Mesodermal cell (in vitro differentiated cells): ENCODE measurements at regions not wholly inside any gene's neighbourhood (a gene's known extent, or its start where the extent isn't known, plus 50 kb on each side); places are given as distances from the start of the nearest gene placed in this dataset.

Source experiments
- H3K27ac ChIP-seq: 2 replicates; pipeline ENCODE4 v1.7.0; 2013; ENCODE audit warnings: mild to moderate bottlenecking, low read depth, low read length, moderate library complexity; ENCODE audit not compliant: severe bottlenecking
- H3K36me3 ChIP-seq: 2 replicates; pipeline ENCODE4 v1.7.1; 2013; ENCODE audit warnings: mild to moderate bottlenecking, low read length, moderate library complexity; ENCODE audit not compliant: control insufficient read depth, insufficient read depth
- H3K4me1 ChIP-seq: one replicate; pipeline ENCODE4 v1.7.1; 2013; ENCODE audit warnings: mild to moderate bottlenecking, low read length; ENCODE audit not compliant: insufficient read depth, control insufficient read depth, poor library complexity, severe bottlenecking
- H3K4me3 ChIP-seq: 2 replicates; pipeline ENCODE4 v1.7.0; 2013; ENCODE audit warnings: low read length, control low read depth, mild to moderate bottlenecking; ENCODE audit not compliant: insufficient read depth, poor library complexity, severe bottlenecking; ENCODE audit errors: extremely low read depth
- H3K9me3 ChIP-seq: 2 replicates; pipeline ENCODE4 v1.7.1; 2013; ENCODE audit warnings: mild to moderate bottlenecking, low read length, moderate library complexity; ENCODE audit not compliant: control insufficient read depth
- WGBS, 2 experiments: methylation state at CpG; one replicate each; pipeline ENCODE4 v1.1.5; 2013; ENCODE audit warnings: missing lambda C conversion rate in 2 of 2; ENCODE audit not compliant: insufficient coverage in 2 of 2; 5-methylcytosine and 5-hydroxymethylcytosine counted together

DNA sequence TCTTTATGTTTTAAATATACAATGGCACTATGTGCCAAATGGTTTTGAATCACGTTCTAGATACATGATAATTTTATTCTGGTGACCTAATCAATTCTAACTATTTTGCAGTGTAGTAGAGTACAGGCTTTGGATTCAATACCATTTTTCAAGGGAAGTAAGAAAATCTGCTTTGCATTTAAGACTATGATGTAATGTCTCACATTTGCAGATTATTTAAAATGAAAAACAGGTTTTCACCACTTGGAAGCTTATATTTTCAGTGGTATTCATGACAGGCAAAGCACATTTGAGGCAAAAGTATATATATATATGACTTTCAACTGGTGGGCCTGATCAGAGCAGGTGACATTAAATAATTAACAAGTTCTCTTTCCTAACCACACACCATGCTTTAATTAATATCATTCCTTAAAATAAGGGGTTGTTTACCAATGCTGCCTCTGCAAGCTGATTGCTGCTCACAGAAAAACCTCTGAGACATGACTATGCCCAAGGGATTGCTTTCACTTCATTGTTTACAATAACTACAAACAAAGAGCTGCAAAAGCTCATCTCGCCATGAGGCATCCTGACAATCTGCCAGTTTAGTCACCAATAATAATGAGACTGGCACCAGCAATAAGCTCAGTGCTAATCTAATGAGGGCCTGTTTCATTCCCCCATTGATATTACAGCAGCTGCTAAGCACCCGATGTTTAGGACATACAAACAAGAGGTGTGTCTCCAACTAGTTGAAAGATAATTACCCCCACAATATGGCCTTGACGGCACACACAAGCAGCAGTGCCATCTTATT, 1176.0 kb upstream of the GJE1 start:
- H3K27ac ChIP-seq = no peak overlapping the region
- no peaks in the 10 kb centered on the region for H3K36me3 ChIP-seq
- WGBS, 2 experiments = 100% methylated on average over 1 of the region's 4 CpGs
- H3K4me3 ChIP-seq = no peak overlapping the region
- H3K9me3 ChIP-seq = no peaks in the 10 kb centered on the region
- H3K4me1 ChIP-seq = no peaks in the 10 kb centered on the region

GRCh38 chr6:140940251-140940925, 1192.3 kb upstream of the GJE1 start:
- H3K27ac ChIP-seq = no peak overlapping the region
- WGBS, 2 experiments = no CpG with 5 or more reads among the region's 3 CpGs
- peaks cover 7% of the 10 kb centered on the region for H3K9me3 ChIP-seq
- H3K4me1 ChIP-seq = no peaks in the 10 kb centered on the region
- no peak overlapping the region for H3K4me3 ChIP-seq
- H3K36me3 ChIP-seq = no peaks in the 10 kb centered on the region

DNA sequence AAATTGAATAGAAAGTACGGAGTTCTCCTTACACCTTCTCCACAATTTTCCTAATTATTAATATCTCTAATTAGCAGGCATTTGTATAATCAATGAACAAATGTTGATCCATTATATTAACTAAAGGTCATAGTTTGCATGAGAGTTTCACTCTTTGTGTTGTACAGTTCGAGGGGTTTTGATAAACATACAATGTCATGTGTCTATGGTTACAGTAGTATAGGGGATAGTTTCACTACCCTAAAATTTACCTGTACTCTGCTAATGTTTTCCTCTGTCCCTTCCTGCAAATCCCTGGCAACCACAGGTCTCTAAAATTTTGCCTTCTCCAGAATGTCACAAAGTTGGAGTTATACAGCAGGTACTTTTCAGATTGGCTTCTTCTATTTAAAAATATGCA, 1199.8 kb upstream of the GJE1 start:
- H3K4me1 ChIP-seq = no peaks in the 10 kb centered on the region
- H3K4me3 ChIP-seq = no peak overlapping the region
- no peak overlapping the region for H3K27ac ChIP-seq
- no peaks in the 10 kb centered on the region for H3K9me3 ChIP-seq
- H3K36me3 ChIP-seq = no peaks in the 10 kb centered on the region
- WGBS, 2 experiments = no CpG with 5 or more reads among the region's 2 CpGs

GRCh38 chr6:140931581-140931980, 1201.1 kb upstream of the GJE1 start:
- WGBS, 2 experiments = no CpG with 5 or more reads among the region's 1 CpG
- Histone ChIP-seq H3K36me3 (no peaks in the 10 kb centered on the region), H3K4me1 (no peaks in the 10 kb centered on the region), H3K9me3 (no peaks in the 10 kb centered on the region), H3K27ac (no peak overlapping the region), H3K4me3 (no peak overlapping the region)

DNA sequence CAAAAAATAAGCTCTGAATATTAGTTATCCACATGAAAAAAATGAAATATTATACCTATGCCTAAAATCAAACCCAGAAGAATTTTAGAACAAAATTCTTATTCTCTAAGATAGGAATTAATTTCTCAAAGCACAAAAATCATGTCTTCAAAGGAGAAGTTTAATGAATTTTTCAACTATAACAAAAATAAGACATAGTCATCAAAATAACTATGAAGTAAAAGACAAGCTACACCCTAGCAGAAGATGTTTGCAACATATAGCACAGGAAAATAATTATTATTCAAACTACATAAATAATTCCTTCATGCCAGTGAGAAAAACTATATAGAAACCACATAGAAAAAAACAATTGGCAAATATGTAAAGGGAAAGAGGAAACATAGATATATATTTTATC, 1203.6 kb upstream of the GJE1 start:
- Histone ChIP-seq H3K27ac (no peak overlapping the region), H3K4me1 (no peaks in the 10 kb centered on the region), H3K9me3 (no peaks in the 10 kb centered on the region)

DNA sequence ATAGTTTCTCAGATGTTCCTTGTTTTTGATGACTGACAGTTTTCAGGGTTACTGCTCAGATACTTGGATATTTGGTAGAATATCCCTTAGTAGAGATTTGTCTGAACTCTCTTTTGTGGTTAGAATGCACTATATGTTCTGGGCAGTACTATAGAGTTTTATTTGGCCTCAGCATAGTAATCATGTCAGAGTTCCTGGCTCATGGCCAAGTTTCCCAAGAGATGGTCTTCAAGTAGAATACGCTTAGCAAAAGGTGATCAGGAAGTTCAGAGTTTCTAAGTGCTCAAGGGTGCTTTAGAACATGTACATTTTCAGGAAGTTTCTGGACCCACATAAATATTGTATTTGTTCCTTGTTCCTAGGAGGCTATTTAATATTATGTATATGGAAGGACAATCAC, 1209.7 kb upstream of the GJE1 start:
- Histone ChIP-seq H3K9me3 (no peaks in the 10 kb centered on the region), H3K4me1 (no peaks in the 10 kb centered on the region), H3K4me3 (no peak overlapping the region), H3K27ac (no peak overlapping the region), H3K36me3 (no peaks in the 10 kb centered on the region)
- 83% methylated on average over 1 of the region's 1 CpG; no CpG with 5 or more reads in 1 of the 2 experiments for WGBS, 2 experiments

More for the DNA sequence above, 1203.6 kb upstream of the GJE1 start:
- no peaks in the 10 kb centered on the region for H3K36me3 ChIP-seq
- H3K4me3 ChIP-seq = no peak overlapping the region

DNA sequence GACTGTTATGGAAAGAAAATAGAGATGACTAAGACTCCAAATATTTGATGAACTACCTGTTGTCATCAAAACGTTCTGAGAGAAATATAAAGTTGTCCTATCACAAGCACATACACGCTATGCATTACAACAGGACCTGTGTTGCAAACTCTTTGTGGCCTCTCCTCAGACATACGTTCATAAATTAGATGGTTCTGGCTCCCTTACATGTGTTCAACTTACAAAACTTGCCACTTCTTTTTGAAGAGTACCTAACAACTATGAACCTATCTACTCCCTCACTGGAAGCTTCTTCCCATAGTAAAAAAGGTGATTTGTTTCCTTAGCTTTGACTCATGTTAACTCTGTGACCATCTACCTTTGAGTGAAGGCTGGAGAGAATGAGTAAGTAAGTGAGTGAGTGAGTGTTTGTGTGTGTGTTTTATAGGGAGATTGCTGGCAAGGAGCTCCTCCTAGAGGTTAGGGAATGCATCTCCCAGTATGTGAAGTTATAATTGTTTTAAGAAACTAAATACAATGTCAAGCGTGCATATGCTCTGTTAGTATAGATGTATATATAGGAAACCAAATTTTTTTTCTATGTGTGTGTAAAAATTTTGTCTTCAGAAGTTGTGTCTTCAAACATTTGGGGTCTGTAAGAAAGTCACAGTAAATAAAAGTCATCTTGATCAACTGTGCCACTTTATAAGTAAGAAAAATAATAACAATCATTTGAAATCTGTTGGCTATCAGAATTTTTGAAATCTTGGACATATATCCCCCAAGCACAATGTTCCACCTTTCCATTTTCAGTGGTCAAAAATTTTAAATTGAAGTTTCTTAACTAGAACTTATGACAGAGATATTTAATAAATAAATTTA, 1211.1 kb upstream of the GJE1 start:
- H3K9me3 ChIP-seq = no peaks in the 10 kb centered on the region
- no peaks in the 10 kb centered on the region for H3K36me3 ChIP-seq
- no peaks in the 10 kb centered on the region for H3K4me1 ChIP-seq
- H3K27ac ChIP-seq = no peak overlapping the region
- 71 to 88% methylated on average over 1 to 2 of the region's 4 CpGs for WGBS, 2 experiments
- no peak overlapping the region for H3K4me3 ChIP-seq

DNA sequence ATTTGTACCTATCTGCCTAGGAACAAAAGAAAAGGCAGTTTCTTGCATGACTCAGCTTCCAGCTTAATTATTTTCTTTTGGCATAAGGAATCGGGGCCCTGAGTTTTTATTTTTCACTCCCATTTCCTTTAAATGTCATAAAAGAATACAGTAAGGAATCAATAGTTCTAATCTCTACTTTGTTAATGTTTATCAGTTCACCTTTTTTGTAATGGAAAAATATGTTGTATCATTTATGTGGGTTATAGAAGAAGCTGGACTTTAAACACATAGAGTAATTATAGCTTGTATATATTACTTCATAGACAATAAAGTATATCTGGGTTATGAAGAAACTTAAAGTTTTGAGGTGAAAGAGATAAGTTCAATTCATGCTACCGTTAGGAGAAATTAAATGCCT, 1214.8 kb upstream of the GJE1 start:
- H3K4me1 ChIP-seq = no peaks in the 10 kb centered on the region
- no peaks in the 10 kb centered on the region for H3K36me3 ChIP-seq
- no peak overlapping the region for H3K4me3 ChIP-seq
- H3K27ac ChIP-seq = no peak overlapping the region
- WGBS, 2 experiments = 86% methylated on average over 1 of the region's 2 CpGs; no CpG with 5 or more reads in 1 of the 2 experiments
- H3K9me3 ChIP-seq = no peaks in the 10 kb centered on the region

DNA sequence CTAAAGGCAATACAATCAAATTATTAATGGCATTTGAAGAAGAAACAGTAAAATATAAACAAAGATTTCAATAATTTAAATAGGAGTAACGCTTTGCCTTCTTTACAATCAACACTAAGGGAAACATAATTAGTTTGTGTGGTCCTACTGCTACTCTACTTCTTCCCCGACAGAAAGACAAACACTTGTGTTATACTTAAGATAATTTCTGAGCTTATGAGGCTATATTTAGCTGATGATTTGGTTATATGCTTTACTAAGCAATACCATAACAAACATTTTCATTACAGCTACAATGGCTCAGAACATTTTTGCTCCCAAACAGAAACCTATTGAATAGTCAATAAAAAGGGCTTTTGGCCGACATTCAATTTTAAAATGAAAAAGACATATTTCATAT, 1217.2 kb upstream of the GJE1 start:
- H3K4me1 ChIP-seq = no peaks in the 10 kb centered on the region
- no peaks in the 10 kb centered on the region for H3K9me3 ChIP-seq
- H3K4me3 ChIP-seq = no peak overlapping the region
- no CpG with 5 or more reads among the region's 3 CpGs for WGBS, 2 experiments
- no peaks in the 10 kb centered on the region for H3K36me3 ChIP-seq
- H3K27ac ChIP-seq = no peak overlapping the region

- Histone ChIP-seq H3K4me3 (no peak overlapping the region), H3K9me3 (no peaks in the 10 kb centered on the region), H3K4me1 (no peaks in the 10 kb centered on the region), H3K36me3 (no peaks in the 10 kb centered on the region), H3K27ac (no peak overlapping the region)
- WGBS, 2 experiments = no CpG with 5 or more reads among the region's 1 CpG
Observed at GRCh38 chr6:140915103-140915502, 1217.6 kb upstream of the GJE1 start.
